GM04503 (cell line): ENCODE measurements at regions not wholly inside any gene's neighbourhood (a gene's known extent, or its start where the extent isn't known, plus 50 kb on each side); places are given as distances from the start of the nearest gene placed in this dataset.
"Not testable (repeated sequence)": the region's sequence is repeated elsewhere in the genome, so short reads cannot be mapped to it uniquely, and the experiment has no call there.

Experiments
- DNase-seq: peaks from one replicate; pipeline ENCODE4 v3.0.0-alpha.2; 2012; ENCODE audit warnings: low read depth

DNA sequence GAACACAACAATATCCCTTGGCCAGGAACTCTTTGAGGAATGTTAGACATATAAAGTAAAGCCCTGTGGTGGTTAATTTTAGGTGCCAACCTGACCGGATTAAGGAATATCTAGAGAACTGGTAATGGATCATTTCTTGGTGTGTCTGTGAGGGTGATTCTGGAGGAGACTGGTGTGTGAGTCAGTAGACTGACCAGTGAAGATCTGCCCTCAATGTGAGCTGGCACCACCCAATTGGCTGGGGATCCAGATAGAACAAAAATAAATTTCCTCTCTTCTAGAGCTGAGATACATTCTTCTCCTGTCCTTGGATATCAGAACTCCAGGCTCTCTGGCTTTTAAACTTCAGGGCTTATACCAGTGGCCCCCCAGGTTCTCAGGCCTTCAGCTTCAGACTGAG is 56.2 kb upstream of the TNPO1 start:
- peak; percentile 13 for DNase-seq

DNA sequence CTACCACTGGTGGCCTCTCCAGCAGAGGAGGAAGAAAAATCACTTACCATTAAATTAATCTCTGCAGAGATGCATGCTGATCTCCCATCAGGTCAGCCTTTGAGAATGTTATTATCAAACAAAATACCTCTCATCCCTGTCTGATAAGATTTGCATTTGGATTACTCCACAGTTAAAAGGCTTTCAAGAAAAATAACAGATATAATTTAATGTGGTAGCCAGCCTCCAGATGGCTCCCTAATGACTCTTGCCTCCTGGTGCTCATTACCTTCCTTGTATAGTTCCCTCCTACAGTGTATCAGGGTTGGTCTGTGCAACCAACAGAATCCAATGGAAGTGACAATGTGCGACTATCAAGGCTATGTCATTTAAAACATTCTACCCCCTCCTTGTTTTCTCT is 63.6 kb upstream of the TNPO1 start:
- DNase-seq, result no peak

DNA sequence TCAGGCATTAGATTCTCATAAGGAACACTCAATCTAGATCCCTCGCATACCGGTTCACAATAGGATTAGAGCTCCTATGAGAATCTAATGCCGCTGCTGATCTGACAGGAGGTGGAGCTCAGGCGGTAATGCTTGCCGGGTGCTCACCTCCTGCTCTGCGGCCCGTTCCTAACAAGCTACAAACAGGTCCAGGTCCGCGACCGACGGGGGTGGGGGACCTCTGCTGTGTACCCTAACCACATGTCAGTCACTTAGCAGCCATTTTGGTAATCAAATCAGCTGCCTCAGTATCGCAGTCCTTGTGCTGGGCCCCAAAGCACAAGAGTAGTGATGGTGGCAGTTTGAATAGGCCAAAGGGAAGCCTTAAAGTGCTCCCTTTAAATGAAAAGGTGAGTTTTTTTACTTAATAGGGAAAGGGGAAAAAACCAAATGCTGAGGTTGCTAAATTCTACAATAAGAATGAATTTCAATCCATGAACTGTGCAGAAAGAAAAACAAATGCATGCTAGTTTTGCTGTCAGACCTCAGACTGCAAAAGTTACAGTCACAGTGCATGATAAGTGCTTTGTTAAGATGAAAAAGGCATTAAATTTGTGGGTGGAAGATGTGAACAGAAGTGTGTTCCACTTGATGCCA is 67.0 kb upstream of the TNPO1 start:
- no peak for DNase-seq

GRCh38 chr5:72747826-72748225 is 68.6 kb upstream of the TNPO1 start:
- no peak for DNase-seq

DNA sequence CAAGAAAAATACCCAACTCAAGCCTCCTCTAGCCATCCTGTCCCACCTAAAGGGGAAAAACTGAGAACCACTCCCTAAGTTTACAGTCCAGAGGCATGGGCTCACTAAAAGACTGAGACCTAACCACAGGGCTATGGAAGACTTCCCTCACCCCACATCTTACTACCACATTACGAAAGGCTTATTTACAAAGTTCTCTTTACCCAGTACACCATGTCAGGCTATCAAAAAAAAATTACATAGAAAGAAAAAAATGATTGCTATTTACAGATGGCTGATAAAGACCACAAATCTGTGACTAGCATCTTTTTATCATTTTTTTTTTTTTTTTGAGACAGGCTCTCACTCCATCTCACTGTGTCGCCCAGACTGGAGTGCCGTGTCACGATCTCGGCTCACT is 69.7 kb upstream of the TNPO1 start:
- DNase-seq, result no peak

- DNase-seq, result no peak
Measured at GRCh38 chr5:72744136-72744535, 72.3 kb upstream of the TNPO1 start.

GRCh38 chr5:72741805-72742204 is 74.7 kb upstream of the TNPO1 start:
- no peak for DNase-seq

GRCh38 chr5:72733810-72734209 is 82.7 kb upstream of the TNPO1 start:
- DNase-seq, result no peak

- no peak for DNase-seq
Measured at GRCh38 chr5:72723581-72723980, 92.9 kb upstream of the TNPO1 start.

GRCh38 chr5:72722792-72723452 is 93.5 kb upstream of the TNPO1 start:
- DNase-seq, result no peak

DNA sequence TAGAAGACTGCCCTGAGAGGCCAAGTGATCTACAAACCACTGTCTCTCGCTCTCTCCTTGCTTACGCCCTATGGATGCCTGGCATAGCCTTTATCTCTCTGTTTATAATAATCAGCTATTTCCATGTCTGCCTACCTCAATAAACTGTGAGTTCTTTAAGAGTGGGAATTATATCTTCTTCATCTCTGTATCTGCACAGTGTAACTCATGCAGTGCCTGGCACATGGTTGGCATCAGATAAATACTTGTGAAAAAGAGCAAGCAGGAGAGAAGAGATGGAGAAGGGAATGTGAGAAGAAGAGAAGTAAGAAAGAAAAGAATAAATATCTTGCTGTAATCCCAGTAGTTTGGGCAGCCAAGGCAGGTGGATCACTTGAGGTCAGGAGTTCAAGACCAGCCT is 94.6 kb upstream of the TNPO1 start:
- DNase-seq, result no peak

DNA sequence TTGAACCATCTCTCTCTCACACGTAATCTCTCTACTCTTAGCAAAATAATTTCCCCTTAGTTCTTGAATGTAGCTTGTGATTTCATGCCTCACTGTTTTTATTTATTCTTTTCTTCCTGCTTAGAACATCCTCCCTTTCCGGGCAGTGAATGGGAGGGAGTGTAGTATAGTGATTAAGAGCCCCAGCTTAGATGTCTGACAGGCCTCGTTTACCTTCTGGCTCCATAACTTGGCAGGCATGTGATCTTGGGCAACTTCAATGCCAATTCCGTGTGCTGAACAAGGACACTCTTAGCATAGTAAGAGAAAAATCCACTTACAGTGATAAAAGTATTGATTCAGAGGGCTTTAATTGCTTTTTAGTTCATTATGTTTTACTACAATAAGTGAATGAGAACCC is 96.3 kb upstream of the TNPO1 start:
- no peak for DNase-seq

GRCh38 chr5:72711351-72711750 is 105.1 kb upstream of the TNPO1 start:
- DNase-seq, result no peak

GRCh38 chr5:72709341-72709740 is 107.1 kb upstream of the TNPO1 start:
- DNase-seq, result no peak

DNA sequence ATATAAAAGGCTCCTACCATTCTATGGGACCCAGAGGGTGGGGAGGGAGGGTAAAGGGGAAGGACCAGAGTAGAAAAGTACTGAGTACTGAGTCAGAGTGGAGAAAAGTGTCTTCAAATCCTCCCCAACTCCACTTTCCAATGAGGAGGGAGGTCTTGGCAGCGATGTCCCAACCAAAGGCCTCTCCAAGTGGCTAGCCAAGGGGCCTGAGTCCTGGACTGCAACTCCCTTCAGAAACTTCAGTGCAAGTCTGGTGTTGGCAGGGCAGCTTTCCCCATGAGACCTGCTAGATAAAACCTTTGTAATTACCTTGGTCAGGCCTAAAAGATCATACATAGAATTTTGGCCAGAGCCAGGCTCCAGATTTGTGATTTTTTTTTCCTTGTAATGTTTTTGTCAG is 111.3 kb upstream of the TNPO1 start:
- no peak for DNase-seq

GRCh38 chr5:72703876-72704275 is 112.6 kb upstream of the TNPO1 start:
- DNase-seq, result no peak

DNA sequence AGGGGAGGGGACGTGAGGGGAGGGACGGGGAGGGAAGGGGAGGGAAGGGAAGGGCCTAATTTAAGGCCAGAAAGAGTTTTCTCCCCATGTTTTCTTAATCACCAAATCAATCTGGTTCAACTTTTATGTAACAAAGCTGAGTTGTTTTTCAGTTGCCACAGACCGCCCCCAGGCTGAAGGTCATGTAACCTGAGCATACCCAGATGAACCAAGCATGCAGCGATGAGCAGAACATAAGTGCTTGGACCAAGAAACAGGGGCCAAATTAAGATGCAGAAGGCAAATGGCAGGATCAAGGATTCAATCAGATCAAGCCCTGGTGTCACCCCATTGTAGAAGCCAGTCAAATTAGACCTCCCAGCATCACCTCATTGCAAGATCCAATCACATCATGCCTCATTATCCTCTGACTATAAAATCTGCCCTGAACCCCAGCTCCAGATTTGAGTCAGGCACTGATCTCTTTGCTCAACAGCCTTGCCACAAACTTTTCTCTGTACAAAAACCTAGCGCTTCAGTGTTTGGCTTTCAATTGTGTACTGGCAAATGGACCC is 113.5 kb upstream of the TNPO1 start:
- DNase-seq, result no peak

DNA sequence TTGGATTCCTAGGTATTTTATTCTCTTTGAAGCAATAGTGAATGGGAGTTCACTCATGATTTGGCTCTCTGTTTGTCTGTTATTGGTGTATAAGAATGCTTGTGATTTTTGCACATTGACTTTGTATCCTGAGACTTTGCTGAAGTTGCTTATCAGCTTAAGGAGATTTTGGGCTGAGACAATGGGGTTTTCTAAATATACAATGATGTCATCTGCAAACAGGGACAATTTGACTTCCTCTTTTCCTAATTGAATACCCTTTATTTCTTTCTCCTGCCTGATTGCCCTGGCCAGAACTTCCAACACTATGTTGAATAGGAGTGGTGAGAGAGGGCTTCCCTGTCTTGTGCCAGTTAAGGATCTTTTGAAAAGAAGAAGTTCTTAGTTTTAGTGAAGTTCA is 114.4 kb upstream of the TNPO1 start:
- DNase-seq, result not testable (repeated sequence)

- no peak for DNase-seq
Measured at GRCh38 chr5:72698481-72698880, 118.0 kb upstream of the TNPO1 start.

DNA sequence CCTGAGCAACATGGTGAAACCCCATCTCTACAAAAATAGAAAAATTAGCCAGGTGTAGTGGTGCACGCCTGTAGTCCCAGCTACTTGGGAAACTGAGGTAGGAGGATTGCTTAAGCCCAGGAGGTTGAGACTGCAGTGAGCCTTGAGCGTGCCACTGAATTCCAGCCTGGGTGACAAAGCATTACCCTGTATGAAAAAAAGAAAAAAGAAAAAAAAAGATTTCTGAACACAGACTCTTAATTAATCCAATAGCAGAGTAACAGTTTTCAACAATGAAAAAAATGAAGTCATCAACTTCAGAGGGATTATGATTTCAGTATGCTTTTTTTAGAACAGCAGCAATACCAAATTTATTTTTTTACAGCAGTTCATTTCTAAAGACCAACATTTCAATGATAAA is 118.8 kb upstream of the TNPO1 start:
- DNase-seq, result no peak

DNA sequence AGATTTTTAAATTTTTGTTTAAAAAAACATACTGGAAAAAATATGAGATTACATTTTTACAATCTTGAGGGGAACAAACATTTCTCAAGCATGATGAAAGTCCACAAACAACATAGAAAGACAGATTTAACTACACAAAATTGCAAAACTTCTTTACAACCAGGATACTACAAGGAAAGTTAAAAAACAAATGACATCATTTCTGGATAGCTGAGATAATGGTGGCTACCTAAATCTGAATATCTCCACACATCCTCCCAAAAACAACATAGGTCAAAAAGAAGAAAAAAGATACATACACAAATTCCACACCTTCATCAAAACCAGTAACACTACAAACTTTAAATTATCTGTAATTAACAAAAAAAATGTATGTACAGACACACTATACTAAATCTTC is 120.8 kb upstream of the TNPO1 start:
- no peak for DNase-seq

DNA sequence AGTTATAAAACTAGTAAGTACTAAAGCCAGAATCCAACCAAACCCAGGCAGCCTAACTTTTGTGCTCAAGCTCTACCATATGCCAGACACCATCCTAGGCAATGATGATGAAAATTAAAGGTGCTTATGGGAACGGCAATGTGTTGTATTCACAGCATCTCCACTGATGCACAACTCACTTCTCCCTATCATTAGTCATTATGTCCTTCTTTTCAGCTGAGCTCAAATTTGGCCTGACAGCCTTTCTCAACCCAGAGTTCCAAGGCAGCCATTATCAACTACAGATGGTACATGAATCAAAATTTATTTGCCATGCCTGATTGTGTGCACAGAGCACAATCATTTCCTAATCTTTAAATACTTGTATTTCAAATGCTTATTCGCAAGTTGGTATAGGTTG is 121.6 kb upstream of the TNPO1 start:
- DNase-seq, result no peak

GRCh38 chr5:72693546-72694205 is 122.8 kb upstream of the TNPO1 start:
- DNase-seq, result no peak
